ENCODE measurements at regions not wholly inside any gene's neighbourhood (a gene's known extent, or its start where the extent isn't known, plus 50 kb on each side); places are given as distances from the start of the nearest gene placed in this dataset.

- TF ChIP-seq EP300 (IDR thresholded peaks at IDR 0.05) (no peak), CTCF (IDR thresholded peaks at IDR 0.05) (no peak), POLR2A (IDR thresholded peaks at IDR 0.05) (no peak)
Observed at GRCh38 chr6:121897337-121897760, 461.9 kb downstream of the GJA1 start.

Data from stomach (tissue), 4 donors.